GM18520 (cell line): ENCODE measurements at regions not wholly inside any gene's neighbourhood (a gene's known extent, or its start where the extent isn't known, plus 50 kb on each side); places are given as distances from the start of the nearest gene placed in this dataset.
"Not testable (repeated sequence)": the region's sequence is repeated elsewhere in the genome, so short reads cannot be mapped to it uniquely, and the experiment has no call there.

ENCODE experiments used
- ATAC-seq: cut with Tn5 transposase; IDR thresholded peaks from one replicate; pipeline ENCODE4 v1.9.1; 2021; ENCODE audit not compliant: unreplicated experiment

- ATAC-seq, result no peak
Measured at GRCh38 chr2:136295168-136295567, 177.2 kb upstream of the CXCR4 start.

GRCh38 chr2:136291871-136292270 lies 173.9 kb upstream of the CXCR4 start:
- no peak for ATAC-seq

- no peak for ATAC-seq
Measured at GRCh38 chr2:136290326-136290725, 172.4 kb upstream of the CXCR4 start.

- no peak for ATAC-seq
Measured at GRCh38 chr2:136288249-136288648, 170.3 kb upstream of the CXCR4 start.

- ATAC-seq, result no peak
Measured at GRCh38 chr2:136286423-136286822, 168.5 kb upstream of the CXCR4 start.

GRCh38 chr2:136284226-136285119 lies 166.5 kb upstream of the CXCR4 start:
- ATAC-seq, result no peak

GRCh38 chr2:136282251-136282650 lies 164.3 kb upstream of the CXCR4 start:
- no peak for ATAC-seq

- ATAC-seq, result peak; percentile 60
Measured at GRCh38 chr2:136281281-136282114, 163.5 kb upstream of the CXCR4 start.

- not testable (repeated sequence) for ATAC-seq
Measured at GRCh38 chr2:136266346-136266745, 148.4 kb upstream of the CXCR4 start.

GRCh38 chr2:136259551-136259950 lies 141.6 kb upstream of the CXCR4 start:
- ATAC-seq, result no peak

- ATAC-seq, result no peak
Measured at GRCh38 chr2:136257893-136258292, 139.9 kb upstream of the CXCR4 start.

- ATAC-seq, result no peak
Measured at GRCh38 chr2:136255648-136256461, 137.9 kb upstream of the CXCR4 start.

GRCh38 chr2:136255127-136255526 lies 137.2 kb upstream of the CXCR4 start:
- ATAC-seq, result no peak

- no peak for ATAC-seq
Measured at GRCh38 chr2:136254681-136255080, 136.7 kb upstream of the CXCR4 start.

- no peak for ATAC-seq
Measured at GRCh38 chr2:136253288-136254004, 135.5 kb upstream of the CXCR4 start.

GRCh38 chr2:136251885-136252585 lies 134.1 kb upstream of the CXCR4 start:
- no peak for ATAC-seq

- ATAC-seq, result no peak
Measured at GRCh38 chr2:136251197-136251884, 133.4 kb upstream of the CXCR4 start.

GRCh38 chr2:136250131-136250530 lies 132.2 kb upstream of the CXCR4 start:
- no peak for ATAC-seq

GRCh38 chr2:136248907-136249306 lies 131.0 kb upstream of the CXCR4 start:
- no peak for ATAC-seq
